ENCODE measurements at regions not wholly inside any gene's neighbourhood (a gene's known extent, or its start where the extent isn't known, plus 50 kb on each side); places are given as distances from the start of the nearest gene placed in this dataset.

DNA sequence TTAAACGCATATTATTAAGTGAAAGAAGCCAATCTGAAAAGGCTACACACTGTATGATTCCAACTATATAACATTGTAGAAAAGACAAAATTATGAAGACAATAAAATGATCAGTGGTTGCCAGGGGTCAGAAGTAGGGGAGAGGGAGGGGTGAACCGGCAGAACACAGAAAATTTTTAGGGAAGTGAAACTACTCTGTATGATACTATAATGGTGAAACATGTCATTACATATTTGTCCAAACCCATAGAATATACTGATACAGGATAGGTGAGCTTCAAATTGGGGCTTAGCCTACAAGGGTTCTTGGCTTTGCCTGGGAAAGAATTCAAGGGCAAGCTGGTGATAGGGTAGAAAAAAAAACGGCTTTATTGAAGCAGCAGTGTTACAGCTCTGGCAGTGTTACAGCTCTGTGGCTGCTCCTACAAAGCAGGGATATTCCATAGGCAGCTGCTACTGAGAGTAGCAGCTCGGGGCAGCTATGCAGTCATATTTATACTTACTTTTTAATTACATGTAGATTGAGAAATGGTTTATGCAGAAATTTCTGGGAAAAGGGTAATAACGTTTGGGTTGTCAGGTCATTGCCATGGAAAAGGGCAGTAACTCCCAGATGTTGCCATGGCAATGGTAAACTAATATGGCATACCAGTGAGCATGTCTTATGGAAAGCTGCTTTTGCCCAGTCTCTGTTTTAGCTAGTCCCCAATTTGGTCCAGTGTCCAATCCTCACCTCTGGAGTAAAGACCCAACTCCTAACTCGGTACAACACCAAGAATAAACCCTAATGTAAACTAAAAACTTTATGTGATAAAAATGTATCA is 125.1 kb upstream of the SLC25A36 start:
- no peak for FAIRE-seq

DNA sequence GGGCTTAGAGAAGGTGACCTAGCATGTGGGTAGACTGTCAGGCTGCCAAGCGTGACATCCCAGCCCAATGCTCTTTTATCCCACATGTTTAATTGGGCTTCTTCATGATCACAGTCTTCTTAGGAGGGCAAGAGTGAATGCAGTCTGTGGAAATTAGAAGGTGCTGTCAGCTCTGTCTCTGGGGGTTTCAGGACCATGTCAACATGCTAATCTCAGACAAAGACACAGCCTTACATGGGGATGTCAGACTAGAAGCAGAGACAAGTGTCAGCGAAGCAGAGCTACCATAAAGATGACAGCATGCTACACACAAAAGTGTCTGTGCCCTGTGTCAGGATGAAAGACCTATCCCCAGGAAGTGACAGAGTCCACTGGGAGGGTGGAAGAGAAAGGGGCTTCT is 120.1 kb upstream of the SLC25A36 start:
- no peak for FAIRE-seq

DNA sequence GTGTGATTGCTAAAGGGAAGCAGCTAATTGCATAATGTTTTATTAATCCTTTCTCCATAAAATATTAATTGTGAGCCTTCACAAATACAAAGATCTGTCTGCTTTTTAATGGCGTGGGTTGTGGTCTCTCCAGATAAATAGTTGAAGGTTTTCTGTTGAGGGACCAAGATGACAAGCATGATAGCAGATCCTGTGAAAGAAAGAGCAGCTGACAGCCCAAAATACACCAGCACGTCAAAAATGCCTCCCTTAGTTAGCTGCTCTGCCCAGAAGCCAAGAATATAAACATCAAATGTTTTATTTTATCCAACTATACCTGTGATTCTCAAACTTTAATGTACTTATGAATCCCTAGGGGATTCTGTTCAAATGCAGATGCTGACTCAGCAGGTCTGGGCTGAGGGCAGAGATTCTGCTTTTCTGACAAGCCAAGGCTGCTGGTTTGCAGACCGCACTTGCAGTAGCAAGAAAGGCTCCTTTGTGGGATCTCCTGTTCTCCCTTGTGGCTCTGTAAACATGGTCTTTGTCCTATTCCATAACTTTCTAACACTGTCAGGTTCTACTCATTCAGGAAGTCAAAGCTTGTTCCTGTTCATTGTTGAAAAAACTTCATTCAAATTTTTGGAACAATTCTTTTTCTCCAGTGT is 119.1 kb upstream of the SLC25A36 start:
- no peak for FAIRE-seq

DNA sequence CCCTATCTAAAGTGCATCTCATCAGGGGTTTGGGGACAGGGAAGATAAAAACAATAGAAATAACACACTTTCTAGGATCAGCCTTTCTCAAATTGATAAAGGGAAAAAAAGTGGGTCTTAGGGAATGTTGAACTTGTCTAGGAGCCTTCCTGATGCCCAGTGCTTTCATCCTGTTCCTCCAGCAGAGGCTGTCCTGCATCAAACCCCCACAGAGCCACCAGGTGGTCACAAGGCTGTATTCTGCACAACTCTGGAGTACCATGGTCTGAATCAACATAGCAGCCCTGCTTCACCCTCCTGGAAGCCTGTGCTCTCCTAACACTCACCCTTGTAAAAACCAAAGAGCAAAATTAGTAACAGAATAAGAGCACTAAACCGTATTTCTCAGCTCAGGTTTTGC is 118.5 kb upstream of the SLC25A36 start:
- FAIRE-seq: no peak

DNA sequence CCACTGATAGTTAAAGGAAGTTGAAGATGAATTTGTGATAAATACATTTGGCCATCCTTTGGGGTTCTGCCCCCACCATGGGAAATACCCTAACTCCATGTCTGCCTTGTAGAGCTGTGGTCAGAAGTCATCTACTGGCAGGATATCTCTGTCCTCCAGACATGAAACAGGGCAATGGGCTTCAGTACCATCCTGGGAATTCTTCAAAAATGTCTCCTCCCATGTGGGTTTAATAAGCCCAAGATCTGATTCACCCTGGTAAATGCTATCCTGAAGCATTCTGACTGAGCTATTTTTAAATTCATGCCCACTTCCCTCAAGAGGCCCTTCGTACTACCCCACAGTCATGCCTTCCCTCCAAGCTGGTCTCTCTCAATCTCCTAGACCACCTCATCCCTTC is 113.7 kb upstream of the SLC25A36 start:
- FAIRE-seq: no peak

DNA sequence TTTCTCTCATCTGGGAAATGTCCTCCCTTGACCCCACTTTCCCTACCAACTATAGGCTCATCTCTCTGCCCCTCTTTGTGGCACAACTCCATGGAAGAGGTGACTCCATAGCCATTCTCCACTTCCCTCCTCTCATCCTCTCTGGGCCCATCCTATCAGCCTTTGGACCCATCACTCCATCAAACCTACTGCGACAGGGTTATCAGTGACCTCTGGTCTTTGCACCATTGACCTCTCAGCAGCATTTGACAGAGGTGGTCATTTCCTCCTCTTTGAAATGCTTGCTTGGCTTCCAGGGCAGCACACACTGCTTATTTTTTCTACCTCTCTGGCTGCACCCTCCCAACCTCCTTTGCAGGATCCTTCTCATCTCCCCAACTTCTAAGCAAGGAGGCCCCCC is 113.1 kb upstream of the SLC25A36 start:
- no peak for FAIRE-seq

DNA sequence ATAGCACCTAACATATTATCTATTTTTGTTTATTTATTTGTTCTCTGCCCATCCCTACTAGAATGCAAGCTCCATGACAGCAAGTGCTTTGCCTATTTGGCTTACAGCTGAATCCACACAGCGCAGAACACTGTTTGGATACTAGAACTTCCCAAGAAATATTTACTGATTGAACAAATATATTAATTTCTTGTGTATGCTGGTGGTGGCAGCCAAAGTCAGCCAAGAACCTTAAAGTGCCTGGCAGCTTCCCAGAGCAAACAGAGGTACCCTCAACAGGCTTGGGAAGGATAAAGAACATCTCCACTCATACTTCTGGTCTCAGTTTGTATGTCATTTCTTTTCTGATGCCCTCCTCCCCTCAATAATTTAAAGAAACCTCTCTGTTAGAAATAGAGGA is 111.8 kb upstream of the SLC25A36 start:
- no peak for FAIRE-seq

DNA sequence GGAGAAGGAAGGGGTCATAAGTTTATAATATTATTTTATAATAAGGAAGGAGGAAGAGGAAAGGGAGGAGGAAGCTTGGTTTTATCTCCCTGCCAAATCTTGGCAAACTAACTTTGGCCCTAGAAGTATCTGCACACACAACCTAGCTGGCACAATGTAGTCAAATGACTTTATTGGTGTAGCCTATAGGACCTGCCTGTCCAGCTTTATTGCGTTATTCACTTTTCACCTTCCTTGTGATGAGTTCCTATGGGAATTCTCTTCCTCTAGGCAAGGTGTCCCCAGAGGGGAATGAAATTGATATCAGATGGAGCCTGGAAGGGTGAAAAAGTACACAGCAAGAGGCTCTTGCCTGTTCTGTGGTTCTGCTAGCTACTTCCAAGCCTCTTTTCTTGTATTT is 111.2 kb upstream of the SLC25A36 start:
- no peak for FAIRE-seq

DNA sequence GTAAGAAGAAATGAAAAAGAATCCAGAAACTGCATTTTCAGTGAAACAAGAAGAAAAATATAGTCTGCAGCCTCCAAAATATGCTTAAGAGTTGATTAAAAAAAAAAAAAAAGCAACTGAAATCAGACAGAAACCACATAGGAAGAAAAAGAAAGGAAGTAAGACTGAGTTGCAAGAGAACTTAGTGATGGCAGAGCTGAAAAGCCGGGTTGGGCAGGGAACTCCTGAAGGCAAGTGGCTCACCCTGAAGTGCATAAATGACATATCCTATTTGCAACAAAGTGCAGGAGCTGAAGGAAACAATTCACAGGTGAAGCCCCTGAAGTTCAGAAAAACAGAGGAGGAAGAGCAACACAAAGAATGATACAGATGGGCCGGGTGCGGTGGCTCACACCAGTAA is 108.8 kb upstream of the SLC25A36 start:
- no peak for FAIRE-seq

DNA sequence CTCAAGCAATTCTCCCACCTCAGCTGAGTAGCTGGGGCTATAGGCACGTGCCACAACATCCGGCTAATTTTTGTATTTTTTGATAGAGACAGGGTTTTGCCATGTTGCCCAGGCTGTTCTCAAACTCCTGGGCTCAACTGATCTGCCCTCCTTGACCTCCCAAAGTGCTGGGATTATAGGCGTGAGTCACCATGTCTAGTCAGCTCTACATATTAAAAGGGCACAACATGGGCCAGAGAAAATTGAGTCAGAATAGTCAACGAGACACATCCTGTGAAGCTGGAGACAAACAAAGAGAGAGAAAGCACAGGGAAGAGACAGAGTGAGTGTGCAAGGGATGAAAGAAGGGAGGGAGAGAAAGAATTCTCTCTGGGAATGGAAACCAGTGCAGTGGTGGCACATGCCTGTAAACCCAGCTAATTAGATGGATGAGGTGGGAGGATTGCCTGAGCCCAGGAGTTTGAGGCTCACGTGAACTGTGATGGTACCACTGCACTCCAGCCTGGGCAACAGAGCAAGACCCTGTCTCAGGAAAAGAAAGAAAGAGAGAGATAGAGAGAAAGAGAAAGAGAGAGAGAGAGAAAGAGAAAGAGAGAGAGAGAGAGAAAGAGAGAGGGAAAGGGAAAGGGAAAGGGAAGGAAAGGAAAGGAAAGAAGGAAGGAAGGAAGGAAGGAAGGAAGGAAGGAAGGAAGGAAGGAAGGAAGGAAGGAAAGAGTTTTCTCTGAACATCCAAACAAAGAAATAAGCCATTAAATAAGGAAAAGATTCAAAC is 107.2 kb upstream of the SLC25A36 start:
- no peak for FAIRE-seq

DNA sequence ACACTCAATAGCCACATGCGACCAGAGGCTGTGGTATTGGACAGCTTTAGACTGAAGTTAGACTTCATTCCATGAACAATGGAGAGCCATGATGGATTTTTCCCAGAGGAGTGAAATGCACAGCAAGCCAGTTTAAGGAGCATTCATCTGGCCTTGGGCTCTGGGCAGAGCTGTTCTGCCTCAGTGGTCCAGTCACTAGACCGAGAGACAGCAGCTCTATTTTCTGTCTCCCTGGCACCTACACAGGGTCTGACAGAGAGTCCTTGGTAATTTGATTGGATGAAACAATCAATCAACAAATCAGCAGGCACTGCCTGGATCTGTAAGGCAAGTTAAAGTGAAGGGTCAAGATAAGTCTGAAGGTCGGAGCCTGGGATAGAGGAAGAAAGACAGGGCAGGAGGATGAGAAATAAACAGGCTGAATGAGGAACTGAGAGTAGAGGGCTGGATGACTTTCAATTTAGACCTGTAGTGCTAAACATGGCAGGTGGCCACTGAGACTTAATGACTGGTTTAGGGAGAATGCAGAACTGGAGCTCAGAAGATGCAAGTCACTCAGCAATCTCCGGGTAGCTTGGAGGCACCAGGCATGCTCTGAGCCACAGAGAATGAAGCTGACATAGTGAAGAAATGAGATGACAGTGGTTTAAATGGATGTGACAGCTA is 98.5 kb upstream of the SLC25A36 start:
- FAIRE-seq: no peak

DNA sequence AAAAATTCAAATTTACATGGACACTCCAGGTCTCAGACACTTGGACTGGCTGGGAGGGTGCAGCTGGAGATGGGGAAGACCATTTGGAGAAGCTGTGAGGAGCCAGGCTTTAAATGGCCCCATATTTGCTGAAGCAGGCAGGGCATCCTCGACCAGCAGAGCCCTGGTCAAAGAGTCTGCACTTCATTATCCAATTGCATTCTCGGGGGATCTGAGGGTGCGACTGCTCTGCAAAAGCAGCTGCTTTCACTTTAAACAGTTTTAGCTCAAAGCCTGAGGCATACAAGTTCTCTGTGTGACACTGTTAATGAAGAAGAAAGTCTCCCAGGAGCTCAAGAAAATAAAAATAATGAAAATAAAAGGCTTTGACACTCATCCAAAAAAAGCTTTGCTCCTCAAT is 98.0 kb upstream of the SLC25A36 start:
- FAIRE-seq: no peak

DNA sequence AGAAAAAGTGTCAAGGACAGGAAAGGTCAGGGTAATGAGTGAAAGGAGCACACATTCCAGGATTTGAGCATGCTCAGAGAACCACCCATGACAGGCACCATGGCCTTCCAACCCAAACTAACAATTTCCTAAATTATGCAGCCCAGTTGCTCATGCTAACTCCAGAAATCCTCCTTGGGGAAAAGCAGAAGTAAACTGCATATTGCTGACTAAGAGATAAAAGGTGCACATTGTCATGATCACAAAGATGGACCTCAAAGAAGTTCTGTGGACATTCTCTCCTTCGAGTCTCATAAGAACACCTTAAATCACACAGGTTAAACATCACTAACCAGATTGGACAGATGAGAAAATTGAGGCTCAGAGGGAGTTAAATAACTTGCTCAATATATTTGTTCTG is 97.6 kb upstream of the SLC25A36 start:
- no peak for FAIRE-seq

DNA sequence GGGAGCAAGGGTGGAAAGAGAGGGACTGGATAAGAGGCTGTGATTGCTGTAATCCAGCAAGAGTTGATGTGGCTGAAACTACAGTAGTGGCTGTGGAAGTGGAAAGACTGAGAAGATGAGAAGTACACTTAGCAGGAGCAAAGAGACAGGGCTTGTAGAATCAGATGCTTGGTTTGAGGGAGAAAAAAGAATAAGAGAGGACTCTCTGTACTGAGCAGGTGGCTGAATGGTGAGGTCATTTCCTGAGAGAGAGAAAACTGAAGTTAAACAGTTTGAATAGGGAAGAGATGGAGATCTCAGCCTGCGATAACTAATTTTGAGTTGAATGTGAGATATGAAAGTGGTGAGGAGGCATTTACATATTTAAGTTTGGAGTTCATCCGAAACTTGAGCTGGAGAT is 95.8 kb upstream of the SLC25A36 start:
- no peak for FAIRE-seq

DNA sequence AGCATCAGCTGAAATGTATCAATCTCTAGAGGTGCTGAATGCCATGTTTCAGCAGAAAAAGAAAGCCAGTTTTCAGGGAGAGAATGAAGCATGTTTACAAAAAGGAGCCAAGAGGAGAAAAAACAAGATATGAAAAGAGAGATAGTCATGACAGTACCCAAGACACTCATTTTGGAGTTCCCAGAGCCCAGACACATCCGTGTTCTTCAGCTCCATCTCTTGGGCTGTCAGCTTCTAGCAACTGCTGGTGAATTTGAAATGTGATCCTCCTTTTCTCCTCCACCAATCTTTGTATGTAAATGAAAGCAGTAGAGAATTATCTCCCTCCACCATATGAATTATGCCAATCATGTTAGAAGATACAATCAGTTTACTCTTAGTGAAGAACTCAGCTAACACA is 93.0 kb upstream of the SLC25A36 start:
- no peak for FAIRE-seq

DNA sequence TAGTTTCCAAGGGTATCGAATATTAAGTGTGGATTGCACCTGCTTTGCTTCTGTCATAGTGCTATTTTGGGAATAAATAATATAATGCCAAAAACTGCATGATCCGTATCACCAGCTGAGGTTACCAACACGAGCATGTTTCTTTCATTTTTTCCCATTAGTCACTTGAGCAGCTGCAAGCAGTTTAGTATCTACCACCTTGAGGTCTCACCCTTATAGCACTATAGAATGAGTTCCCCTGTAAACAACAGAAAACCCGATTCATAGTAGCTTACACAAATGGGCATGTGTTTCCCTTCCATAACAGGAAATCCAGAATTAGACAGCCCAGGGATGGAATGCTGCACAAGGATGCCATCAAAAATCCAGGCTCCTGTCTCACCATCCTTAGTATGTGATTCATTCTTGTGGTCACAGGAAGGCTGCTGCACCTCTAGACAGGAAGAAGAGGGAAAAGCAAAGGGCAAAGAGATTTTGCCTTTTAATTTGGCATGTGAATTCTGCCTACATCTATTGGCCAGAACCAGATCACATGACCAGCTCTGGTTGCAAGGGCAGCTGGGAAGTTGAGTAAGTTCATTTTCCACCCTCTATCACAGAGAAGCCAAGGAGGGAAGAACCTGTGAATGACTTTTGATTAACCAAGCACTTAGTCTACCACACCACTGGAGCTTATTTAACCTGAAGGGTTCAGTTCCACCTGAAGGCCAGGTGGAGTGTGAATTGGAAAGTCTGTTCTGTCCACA is 91.3 kb upstream of the SLC25A36 start:
- FAIRE-seq: no peak

DNA sequence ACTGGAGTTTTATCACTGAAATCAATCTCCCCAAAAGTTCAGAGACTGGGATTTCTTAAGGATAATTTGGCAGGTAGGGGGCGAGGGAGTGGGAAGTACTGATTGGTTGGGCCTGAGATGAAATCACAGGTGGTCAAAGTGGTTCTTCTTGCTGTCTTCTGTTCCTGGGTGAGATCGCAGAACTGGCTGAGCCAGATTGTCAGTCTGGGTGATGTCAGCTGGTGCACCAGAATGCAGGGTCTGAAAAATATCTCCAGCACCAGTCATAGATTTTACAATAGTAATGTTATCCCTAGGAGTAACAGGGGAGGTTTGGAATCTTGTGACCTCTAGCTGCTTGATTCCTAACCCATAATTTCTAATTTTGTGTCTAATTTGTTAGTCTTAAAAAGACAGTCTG is 86.7 kb upstream of the SLC25A36 start:
- FAIRE-seq: no peak

DNA sequence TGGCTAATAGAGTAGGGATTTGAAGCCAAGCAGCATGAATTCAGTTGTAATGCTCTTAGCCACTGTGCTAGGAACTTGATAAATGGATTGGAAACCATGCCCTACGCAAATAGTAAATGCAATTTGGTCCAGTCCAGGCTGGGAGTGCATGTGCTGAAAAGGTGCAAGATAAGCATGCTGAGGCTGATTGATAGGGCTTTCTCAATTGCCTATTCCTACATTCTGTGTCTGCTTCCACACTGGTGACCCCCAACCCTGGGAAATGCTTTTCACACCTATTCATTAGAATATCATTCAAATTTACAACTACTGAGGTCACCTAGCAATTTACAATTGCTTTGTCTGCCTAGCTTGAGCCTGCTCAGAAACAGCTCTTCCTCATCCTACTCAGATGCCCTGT is 84.7 kb upstream of the SLC25A36 start:
- FAIRE-seq: no peak

DNA sequence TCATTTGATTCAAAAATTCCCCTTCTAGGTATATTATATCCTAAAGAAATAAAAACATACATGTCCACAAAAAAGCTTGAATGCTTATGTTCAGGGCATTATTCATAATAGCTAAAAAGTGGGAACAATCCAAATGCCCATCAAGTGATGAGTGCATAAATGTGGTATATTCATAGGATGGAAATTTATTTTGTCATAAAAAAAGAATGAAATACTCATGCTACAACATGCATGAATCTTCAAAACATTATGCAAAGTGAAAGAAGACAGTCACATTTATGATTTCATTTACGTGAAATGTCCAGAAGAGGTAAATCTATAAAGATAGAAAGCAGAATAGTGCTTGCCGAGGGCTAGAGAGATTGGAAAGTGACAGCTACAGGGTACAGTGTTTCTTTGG is 83.6 kb upstream of the SLC25A36 start:
- no peak for FAIRE-seq

DNA sequence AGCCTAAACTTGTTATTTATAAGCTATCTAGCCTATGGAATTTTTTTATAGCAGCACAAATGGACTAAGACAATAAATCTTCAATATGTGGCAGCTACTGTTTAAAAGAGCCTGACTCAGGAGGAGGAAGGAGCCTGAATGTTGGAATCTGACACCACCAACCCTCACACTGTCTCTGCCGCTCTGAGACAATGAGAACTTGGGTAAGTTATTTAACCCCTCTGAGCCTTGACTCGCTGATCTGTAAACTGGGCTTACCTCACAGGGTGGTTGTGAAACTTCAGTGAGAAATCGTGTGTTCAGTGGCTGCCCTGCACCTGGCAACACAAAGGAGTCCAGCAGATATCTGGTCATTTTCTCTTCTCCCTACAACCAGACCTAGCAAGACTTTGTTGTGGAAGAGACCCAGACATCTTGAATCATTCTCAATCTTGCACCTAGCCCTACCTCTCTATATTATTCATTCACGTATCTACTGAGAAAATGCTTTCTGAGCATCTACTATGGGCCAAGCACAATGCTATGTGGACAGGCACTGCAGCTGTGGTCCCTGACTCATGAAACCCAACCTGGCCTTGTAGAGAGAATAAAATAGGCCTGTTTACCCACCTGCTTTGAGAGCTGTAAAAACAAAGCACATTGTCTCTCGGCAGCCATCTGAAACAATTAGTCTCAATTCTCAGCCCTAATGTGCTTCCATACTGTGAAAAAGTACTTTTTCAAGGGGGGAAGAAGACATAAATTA is 81.9 kb upstream of the SLC25A36 start:
- FAIRE-seq: no peak

DNA sequence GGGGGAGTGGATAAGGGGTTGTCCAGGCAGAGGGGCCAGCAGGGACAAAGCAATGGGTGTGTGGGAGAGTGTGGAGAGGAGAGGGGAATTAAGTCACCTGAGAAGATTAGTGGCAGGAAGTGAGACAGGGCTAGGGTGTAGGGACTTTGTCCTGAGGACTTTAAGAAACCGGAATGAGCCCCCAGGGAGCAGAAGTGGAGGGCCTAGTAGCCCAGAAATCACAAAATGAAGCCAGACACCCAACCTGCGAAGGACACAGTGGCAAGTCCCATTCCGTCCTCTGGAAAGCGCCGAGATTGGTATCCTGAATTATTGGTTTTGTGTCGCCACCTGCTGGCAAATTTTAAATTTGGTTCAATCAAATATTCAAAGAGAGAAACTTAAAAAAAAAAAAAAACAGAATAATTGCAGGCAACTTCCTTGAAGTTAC is 78.0 kb upstream of the SLC25A36 start:
- peak; percentile 93 for FAIRE-seq

DNA sequence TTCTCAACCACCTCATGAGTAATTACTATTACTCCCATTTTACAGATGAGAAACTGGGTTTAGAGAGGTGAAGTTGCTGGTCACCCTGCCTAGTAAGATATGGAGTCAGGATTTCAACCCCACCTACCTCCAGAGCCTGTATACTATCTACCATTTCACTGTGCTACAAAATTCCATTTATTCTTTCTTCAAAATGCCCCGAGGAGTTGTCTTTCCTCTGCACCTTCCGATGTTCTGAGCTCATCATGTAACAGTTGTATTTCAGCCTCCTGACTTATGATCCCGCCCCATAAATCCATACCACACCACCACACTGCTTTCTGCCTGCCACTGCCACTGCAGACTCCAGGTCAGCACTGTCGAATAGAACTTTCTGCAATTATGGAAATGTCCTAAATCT is 71.3 kb upstream of the SLC25A36 start:
- no peak for FAIRE-seq
